ENCODE measurements at regions not wholly inside any gene's neighbourhood (a gene's known extent, or its start where the extent isn't known, plus 50 kb on each side); places are given as distances from the start of the nearest gene placed in this dataset.

GRCh38 chr15:67907184-67907723 is 67.4 kb upstream of the RNU6-1 start:
- H3K9ac ChIP-seq (ENCODE audit: low read length in 3 of 3) = no peak overlapping the region
- H3K9me3 ChIP-seq (ENCODE audit: control insufficient read depth in 2 of 3, insufficient read depth in 1 of 3, low read length in 3 of 3) = peaks cover 0 to 5% (median 0%) of the 10 kb centered on the region in 3 donors
- no peaks in the 10 kb centered on the region for H3K27me3 ChIP-seq (ENCODE audit: control insufficient read depth, insufficient read depth, low read length)
- DNase-seq (no peak), FAIRE-seq (no peak)
- H3K4me3 ChIP-seq (ENCODE audit: low read length in 3 of 3) = no peak overlapping the region
- no peak overlapping the region for H3K27ac ChIP-seq (ENCODE audit: low read depth in 2 of 2, low read length in 2 of 2)
- no peaks in the 10 kb centered on the region for H3K36me3 ChIP-seq (ENCODE audit: control insufficient read depth in 2 of 3, insufficient read depth in 3 of 3, low read length in 3 of 3)
- no peaks in the 10 kb centered on the region for H3K4me1 ChIP-seq (ENCODE audit: control insufficient read depth in 2 of 3, insufficient read depth in 2 of 3, low read depth in 1 of 3, low read length in 3 of 3)
- intact Hi-C loops (cut with DNase I) = no loop called here
- TF ChIP-seq, protein P1, sequence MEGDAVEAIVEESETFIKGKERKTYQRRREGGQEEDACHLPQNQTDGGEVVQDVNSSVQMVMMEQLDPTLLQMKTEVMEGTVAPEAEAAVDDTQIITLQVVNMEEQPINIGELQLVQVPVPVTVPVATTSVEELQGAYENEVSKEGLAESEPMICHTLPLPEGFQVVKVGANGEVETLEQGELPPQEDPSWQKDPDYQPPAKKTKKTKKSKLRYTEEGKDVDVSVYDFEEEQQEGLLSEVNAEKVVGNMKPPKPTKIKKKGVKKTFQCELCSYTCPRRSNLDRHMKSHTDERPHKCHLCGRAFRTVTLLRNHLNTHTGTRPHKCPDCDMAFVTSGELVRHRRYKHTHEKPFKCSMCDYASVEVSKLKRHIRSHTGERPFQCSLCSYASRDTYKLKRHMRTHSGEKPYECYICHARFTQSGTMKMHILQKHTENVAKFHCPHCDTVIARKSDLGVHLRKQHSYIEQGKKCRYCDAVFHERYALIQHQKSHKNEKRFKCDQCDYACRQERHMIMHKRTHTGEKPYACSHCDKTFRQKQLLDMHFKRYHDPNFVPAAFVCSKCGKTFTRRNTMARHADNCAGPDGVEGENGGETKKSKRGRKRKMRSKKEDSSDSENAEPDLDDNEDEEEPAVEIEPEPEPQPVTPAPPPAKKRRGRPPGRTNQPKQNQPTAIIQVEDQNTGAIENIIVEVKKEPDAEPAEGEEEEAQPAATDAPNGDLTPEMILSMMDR (IDR thresholded peaks at IDR 0.05; ENCODE audit: borderline replicate concordance, extremely low read depth, insufficient read depth) = no peak

GRCh38 chr15:67908756-67909155 is 68.9 kb upstream of the RNU6-1 start:
- H3K9ac ChIP-seq (ENCODE audit: low read length in 3 of 3) = no peak overlapping the region
- H3K36me3 ChIP-seq (ENCODE audit: control insufficient read depth in 2 of 3, insufficient read depth in 3 of 3, low read length in 3 of 3) = no peaks in the 10 kb centered on the region
- H3K4me1 ChIP-seq (ENCODE audit: control insufficient read depth in 2 of 3, insufficient read depth in 2 of 3, low read depth in 1 of 3, low read length in 3 of 3) = no peaks in the 10 kb centered on the region
- peaks cover 0 to 5% (median 0%) of the 10 kb centered on the region in 3 donors for H3K9me3 ChIP-seq (ENCODE audit: control insufficient read depth in 2 of 3, insufficient read depth in 1 of 3, low read length in 3 of 3)
- H3K4me3 ChIP-seq (ENCODE audit: low read length in 3 of 3) = no peak overlapping the region
- FAIRE-seq (no peak), DNase-seq (no peak)
- intact Hi-C loops (cut with DNase I) = no loop called here
- TF ChIP-seq, protein P1 (IDR thresholded peaks at IDR 0.05; ENCODE audit: borderline replicate concordance, extremely low read depth, insufficient read depth) = no peak
- no peaks in the 10 kb centered on the region for H3K27me3 ChIP-seq (ENCODE audit: control insufficient read depth, insufficient read depth, low read length)
- H3K27ac ChIP-seq (ENCODE audit: low read depth in 2 of 2, low read length in 2 of 2) = no peak overlapping the region

DNA sequence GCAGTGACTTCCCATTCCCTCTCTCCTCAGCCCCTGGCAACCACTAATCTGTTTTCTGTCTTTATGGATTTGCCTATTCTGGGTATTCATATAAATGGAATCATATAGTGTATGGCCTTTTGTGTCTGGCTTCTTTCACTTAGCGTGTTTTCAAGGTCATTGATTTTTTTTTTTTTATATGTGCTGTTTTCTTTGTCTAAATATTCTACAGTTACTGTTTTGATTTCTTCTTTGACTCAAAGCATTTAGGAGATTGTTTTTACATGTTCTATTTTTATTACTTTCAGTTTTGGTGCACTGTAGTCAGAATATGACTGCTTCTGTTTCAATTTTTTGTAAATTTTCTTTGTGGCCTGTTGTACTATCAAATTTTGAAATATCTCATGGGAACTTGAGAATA is 71.9 kb upstream of the RNU6-1 start:
- Histone ChIP-seq H3K36me3 (ENCODE audit: control insufficient read depth in 2 of 3, insufficient read depth in 3 of 3, low read length in 3 of 3) (no peaks in the 10 kb centered on the region), H3K9me3 (ENCODE audit: control insufficient read depth in 2 of 3, insufficient read depth in 1 of 3, low read length in 3 of 3) (peaks cover 0 to 5% (median 0%) of the 10 kb centered on the region in 3 donors), H3K27me3 (ENCODE audit: control insufficient read depth, insufficient read depth, low read length) (no peaks in the 10 kb centered on the region), H3K4me1 (ENCODE audit: control insufficient read depth in 2 of 3, insufficient read depth in 2 of 3, low read depth in 1 of 3, low read length in 3 of 3) (peaks cover 3 to 6% (median 5%) of the 10 kb centered on the region in 3 donors), H3K4me3 (ENCODE audit: low read length in 3 of 3) (no peak overlapping the region), H3K27ac (ENCODE audit: low read depth in 2 of 2, low read length in 2 of 2) (no peak overlapping the region), H3K9ac (ENCODE audit: low read length in 3 of 3) (no peak overlapping the region)
- intact Hi-C loops (cut with DNase I) = no loop called here
- TF ChIP-seq, protein P1 (IDR thresholded peaks at IDR 0.05; ENCODE audit: borderline replicate concordance, extremely low read depth, insufficient read depth) = no peak
- DNase-seq (no peak), FAIRE-seq (no peak)

DNA sequence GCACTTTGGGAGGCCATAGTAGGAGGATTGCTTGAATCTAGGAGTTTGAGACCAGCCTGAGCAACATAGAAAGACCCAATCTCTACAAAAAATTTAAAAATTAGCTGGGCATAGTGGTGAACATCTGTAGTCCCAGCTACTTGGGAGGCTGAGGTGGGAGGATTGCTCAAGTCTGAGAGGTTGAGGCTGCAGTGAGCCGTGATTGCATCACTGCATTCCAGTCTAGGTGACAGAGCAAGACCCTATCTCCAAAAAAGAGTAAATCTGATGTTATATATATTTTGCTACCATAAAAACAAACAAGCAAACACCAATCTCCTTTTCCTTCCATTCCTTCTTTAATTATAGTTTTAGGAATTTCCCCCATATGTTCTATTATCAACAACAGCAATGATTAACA is 74.2 kb upstream of the RNU6-1 start:
- no peaks in the 10 kb centered on the region for H3K27me3 ChIP-seq (ENCODE audit: control insufficient read depth, insufficient read depth, low read length)
- H3K9ac ChIP-seq (ENCODE audit: low read length in 3 of 3) = no peak overlapping the region
- intact Hi-C loops (cut with DNase I) = no loop called here
- H3K4me3 ChIP-seq (ENCODE audit: low read length in 3 of 3) = no peak overlapping the region
- TF ChIP-seq, protein P1 (IDR thresholded peaks at IDR 0.05; ENCODE audit: borderline replicate concordance, extremely low read depth, insufficient read depth) = no peak
- no peaks in the 10 kb centered on the region for H3K36me3 ChIP-seq (ENCODE audit: control insufficient read depth in 2 of 3, insufficient read depth in 3 of 3, low read length in 3 of 3)
- no peak for DNase-seq
- H3K4me1 ChIP-seq (ENCODE audit: control insufficient read depth in 2 of 3, insufficient read depth in 2 of 3, low read depth in 1 of 3, low read length in 3 of 3) = peaks cover 3 to 6% (median 5%) of the 10 kb centered on the region in 3 donors
- no peak overlapping the region for H3K27ac ChIP-seq (ENCODE audit: low read depth in 2 of 2, low read length in 2 of 2)
- FAIRE-seq = no peak
- H3K9me3 ChIP-seq (ENCODE audit: control insufficient read depth in 2 of 3, insufficient read depth in 1 of 3, low read length in 3 of 3) = peaks cover 0 to 5% (median 2%) of the 10 kb centered on the region in 3 donors
